ENCODE measurements at regions not wholly inside any gene's neighbourhood (a gene's known extent, or its start where the extent isn't known, plus 50 kb on each side); places are given as distances from the start of the nearest gene placed in this dataset.
"Not testable (repeated sequence)": the region's sequence is repeated elsewhere in the genome, so short reads cannot be mapped to it uniquely, and the experiment has no call there.

DNA sequence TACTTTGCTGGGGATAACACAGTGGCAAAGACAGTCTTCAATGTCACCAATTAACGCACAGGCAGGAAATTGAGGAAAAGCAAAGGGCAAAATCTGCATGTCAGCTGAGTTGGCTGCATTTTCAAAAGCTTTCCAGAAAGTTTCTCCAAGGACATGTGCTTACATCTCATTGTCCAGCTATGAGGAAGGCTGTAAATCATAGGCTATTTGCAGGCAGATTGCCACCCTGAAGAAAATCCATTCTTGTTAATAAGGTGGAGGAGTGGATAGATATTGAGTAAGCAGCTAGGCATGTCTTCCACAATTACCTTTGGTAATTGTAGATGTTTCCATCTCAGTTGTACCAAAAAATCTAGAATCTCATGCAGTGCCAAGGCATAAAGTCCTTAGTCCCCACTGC, 278.0 kb upstream of the NUDT12 start:
- DNase-seq: no peak

DNA sequence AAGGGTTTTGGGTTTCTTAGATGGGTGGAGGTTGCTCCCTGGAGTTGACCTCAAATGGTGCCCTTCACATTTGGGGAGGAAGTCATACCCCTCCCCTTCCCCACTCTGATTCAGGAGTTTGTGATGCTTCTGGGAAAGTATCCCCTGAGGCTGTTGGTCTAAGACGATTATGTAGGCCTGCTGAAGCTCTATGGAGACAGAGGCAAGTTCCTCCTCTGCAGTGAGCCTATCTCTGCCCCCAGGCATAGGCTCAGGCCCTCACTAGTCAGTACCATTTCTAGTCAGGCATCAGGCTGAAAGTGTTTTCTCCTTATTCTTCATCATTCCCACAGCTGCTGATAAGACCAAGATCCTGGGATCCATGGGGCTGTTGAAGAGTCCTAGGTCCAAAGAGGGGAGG, 271.6 kb upstream of the NUDT12 start:
- DNase-seq: no peak

GRCh38 chr5:103829585-103829984, 267.0 kb upstream of the NUDT12 start:
- no peak for DNase-seq

GRCh38 chr5:103827976-103828375, 265.4 kb upstream of the NUDT12 start:
- DNase-seq: no peak

GRCh38 chr5:103821361-103821760, 258.8 kb upstream of the NUDT12 start:
- no peak for DNase-seq

GRCh38 chr5:103808464-103809106, 246.0 kb upstream of the NUDT12 start:
- DNase-seq: peak; percentile 17

GRCh38 chr5:103804711-103805110, 242.1 kb upstream of the NUDT12 start:
- DNase-seq: no peak

DNA sequence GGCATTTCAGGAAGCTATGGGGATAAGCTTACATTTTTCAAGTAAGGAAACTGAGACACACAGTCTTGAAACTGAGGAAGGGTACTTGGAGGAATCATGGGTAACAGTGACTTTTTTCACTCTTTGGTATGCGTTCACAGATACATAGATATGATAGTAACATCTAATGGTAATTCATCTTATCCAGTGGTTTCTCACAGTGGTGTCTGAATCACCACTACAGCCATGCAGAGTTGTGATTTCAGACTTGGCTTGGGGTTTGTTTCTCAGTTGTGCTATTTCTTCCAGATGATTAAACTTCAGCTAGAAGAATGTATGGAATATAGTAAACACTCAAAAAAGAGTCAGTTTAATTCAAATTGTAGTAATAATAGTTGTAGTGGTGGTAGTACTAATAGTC, 239.1 kb upstream of the NUDT12 start:
- DNase-seq: no peak

DNA sequence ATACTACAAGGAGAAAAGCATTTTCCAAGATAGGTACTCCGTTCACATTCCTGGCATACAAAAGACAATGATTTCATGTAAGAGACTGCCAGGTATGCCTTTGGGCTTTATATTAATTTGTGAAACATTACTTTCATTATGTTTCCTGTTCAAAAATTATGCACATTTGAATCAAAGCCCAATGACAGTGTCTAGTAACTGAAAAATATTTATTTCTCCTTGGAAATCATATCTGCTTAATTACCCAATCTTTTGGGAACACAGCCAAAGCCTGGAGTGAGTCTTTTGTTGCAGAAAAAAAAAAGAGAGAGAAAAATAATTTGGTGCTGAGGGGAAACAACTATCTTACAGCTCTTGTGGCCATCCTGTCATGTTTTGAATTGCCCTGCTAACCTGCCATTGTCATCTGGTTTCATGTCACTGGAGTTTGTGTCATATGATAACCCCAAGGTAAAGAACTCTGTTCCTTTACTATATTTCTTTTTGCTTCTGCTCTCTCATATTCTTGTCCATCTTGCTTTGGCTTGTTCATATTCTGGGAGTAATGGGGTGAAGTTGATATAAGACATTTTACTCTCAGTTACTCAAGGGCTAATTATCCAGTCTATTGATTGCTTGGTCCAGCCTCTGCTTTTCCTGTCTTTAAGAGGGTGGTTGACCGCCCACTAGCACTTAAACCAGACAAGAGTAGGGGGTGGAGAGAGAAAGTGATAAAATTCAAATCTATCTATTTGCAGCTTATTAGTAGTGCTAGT, 238.3 kb upstream of the NUDT12 start:
- DNase-seq: no peak

DNA sequence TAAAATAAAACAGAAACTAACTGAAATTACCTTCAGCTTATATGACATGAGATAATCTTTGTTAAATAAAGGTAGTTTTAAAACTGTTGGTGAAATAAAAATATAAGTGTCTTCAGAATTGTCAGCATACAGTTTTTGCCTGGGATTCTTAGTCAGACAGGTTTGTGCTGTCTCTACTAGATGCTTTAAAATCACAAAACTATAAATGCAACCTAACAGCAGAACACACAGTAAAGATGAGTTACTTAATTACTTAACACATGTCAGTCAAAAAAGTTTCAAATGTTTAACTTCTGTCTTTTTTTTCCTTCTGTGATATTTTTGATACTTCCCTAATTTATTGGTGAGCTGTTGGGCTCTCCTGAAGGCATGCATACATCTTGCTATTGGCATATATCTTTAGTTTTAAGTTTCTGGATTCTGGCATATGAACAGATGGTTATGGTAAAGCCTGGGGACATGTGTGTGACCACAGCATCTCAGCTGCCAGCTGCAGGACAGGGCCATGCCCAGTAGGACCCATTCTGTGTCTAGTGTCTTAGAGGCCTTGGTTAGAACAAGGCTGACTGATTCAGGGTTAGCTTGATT, 231.1 kb upstream of the NUDT12 start:
- peak; percentile 13 for DNase-seq

DNA sequence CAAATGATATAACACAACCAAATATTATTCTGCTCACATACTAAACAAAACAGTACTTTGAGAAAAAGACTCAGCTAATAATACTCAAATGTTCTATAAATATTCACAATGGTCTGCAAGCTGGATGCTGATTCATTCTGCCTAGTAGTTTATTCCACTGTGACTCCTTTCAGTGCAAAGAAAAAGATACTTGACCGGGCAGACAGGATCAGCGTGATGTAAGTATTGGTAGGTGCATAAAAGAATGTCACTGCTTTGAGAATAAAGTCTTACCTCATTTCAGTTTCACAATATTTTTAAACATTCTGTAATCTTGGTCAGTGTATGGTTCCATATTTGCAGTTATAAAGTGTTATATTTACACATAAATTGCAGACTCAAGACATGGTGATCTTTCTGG, 223.0 kb upstream of the NUDT12 start:
- no peak for DNase-seq

- DNase-seq: no peak
Measured at GRCh38 chr5:103783669-103784068, 221.1 kb upstream of the NUDT12 start.

DNA sequence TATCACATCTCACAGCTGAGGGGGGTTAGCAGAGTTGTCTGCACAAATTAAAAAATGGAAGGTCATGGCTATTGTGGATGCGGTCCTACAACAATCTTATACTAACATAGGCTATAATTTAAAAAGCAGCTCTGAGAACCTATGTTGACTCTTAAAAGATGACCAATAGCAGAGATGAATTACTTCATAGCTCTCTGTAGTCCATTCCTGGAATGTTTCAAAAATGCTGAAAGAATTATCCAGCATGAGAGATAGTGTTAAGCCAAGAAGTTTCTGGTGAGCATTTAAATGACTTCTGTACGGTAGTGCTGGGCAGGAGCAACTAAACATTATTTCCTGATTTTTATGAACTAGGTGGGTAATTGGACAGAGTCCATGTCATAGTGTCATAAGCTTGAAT, 218.2 kb upstream of the NUDT12 start:
- DNase-seq: no peak

- DNase-seq: no peak
Measured at GRCh38 chr5:103774721-103775120, 212.1 kb upstream of the NUDT12 start.

DNA sequence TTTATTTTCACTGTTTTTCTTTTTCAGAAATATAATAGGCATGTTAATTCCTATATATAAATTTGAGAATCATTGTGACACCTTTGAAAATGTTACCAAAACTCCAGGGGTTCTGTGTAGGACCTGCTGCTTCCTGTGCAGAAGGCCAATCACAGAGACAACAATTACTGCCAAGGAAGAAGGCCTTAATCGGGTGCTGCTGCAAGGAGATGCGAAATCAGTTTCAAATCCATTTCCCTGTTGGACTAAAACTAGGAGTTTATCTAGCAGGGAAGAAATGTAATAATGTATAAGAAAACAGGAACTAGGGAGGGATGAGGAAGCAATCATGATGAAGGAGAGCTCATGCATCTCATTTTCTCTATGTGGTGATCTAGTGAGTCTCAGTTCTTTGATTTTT, 209.7 kb upstream of the NUDT12 start:
- no peak for DNase-seq

- no peak for DNase-seq
Measured at GRCh38 chr5:103764403-103764802, 201.8 kb upstream of the NUDT12 start.

DNA sequence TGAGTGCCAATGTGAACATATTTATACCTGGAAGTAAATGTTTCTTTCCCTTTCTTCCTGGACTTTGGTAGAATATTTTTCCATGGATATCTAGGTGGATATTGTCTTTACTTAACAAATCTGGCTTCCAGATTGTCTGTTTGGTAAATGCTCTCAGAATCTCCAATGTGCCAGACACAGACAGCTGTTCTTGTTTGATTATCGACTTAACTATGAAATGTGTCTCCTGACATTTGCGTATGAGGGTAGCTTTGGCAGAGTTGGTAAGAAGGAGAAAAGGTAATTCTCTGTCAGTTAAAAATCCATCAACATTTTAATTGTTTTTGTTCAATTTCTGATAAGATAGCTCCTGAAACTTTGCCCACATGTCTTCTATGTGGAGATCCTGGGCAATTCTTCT, 196.4 kb upstream of the NUDT12 start:
- no peak for DNase-seq

GRCh38 chr5:103755974-103756373, 193.4 kb upstream of the NUDT12 start:
- DNase-seq: no peak

- no peak for DNase-seq
Measured at GRCh38 chr5:103745353-103746065, 182.9 kb upstream of the NUDT12 start.

- no peak for DNase-seq
Measured at GRCh38 chr5:103744159-103744558, 181.6 kb upstream of the NUDT12 start.

- DNase-seq: no peak
Measured at GRCh38 chr5:103743421-103743820, 180.8 kb upstream of the NUDT12 start.

DNA sequence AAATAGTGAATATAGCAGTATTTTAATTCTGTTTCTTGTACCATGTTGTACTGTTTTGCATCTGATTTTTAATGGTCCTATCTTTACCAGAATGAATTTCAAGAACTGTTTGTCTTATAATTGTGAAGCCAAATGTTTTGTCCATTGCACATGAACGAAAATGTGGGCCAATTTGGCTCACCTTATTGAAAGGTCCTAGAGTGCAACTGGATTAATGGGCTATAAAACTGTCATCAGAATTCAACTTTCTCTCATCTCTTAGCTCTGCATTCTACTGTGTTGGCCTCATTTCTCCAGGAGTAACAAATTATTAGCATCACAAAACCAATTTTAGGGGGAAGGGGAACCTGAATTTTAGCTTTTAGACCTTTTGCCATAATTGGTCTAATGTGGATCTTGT, 179.4 kb upstream of the NUDT12 start:
- no peak for DNase-seq

GRCh38 chr5:103736343-103736742, 173.8 kb upstream of the NUDT12 start:
- not testable (repeated sequence) for DNase-seq

DNA sequence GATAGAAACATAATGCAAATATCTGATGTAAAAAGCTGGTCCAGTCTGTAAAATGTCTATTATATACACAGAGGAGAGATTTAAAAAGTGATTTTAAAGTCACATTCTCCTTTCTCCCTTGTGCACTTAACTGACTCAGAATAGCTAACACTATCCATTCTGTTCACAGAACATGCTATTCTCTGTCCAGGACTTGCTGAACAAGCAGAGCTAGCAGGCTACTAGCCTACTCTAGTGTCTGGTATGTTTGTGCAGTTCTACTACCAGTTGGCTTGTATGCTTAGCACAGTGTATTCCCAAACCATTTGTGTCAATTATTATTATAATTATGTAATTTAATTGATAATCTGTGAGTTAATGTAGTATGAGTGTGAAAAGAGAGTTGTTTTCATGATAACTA, 161.7 kb upstream of the NUDT12 start:
- DNase-seq: no peak
